Ammon's horn (tissue), 1 donor: ENCODE measurements at regions not wholly inside any gene's neighbourhood (a gene's known extent, or its start where the extent isn't known, plus 50 kb on each side); places are given as distances from the start of the nearest gene placed in this dataset.

Source experiments
- DNase-seq: peaks from one replicate; pipeline ENCODE4 v3.0.0-alpha.2; 2016; ENCODE audit warnings: low spot score

GRCh38 chr5:119789406-119790117 is 160.2 kb downstream of the FAM170A start:
- no peak for DNase-seq

- no peak for DNase-seq
Measured at GRCh38 chr5:119792161-119792799, 162.9 kb downstream of the FAM170A start.

GRCh38 chr5:119795768-119796167 is 166.4 kb downstream of the FAM170A start:
- no peak for DNase-seq

GRCh38 chr5:119801570-119801969 is 172.2 kb downstream of the FAM170A start:
- no peak for DNase-seq

- DNase-seq, result no peak
Measured at GRCh38 chr5:119808024-119808423, 178.7 kb downstream of the FAM170A start.

GRCh38 chr5:119808474-119808873 is 179.1 kb downstream of the FAM170A start:
- DNase-seq, result no peak

GRCh38 chr5:119810217-119810616 is 180.9 kb downstream of the FAM170A start:
- no peak for DNase-seq

- DNase-seq, result no peak
Measured at GRCh38 chr5:119811458-119811857, 182.1 kb downstream of the FAM170A start.

GRCh38 chr5:119814655-119815054 is 185.3 kb downstream of the FAM170A start:
- DNase-seq, result no peak

GRCh38 chr5:119816055-119816454 is 186.7 kb downstream of the FAM170A start:
- DNase-seq, result no peak

- no peak for DNase-seq
Measured at GRCh38 chr5:119820016-119820415, 190.7 kb downstream of the FAM170A start.

GRCh38 chr5:119820608-119821007 is 191.2 kb downstream of the FAM170A start:
- no peak for DNase-seq

GRCh38 chr5:119828541-119828940 is 199.2 kb downstream of the FAM170A start:
- DNase-seq, result no peak

- no peak for DNase-seq
Measured at GRCh38 chr5:119829341-119829740, 200.0 kb downstream of the FAM170A start.

- no peak for DNase-seq
Measured at GRCh38 chr5:119833176-119833575, 203.8 kb downstream of the FAM170A start.

- DNase-seq, result no peak
Measured at GRCh38 chr5:119840175-119840574, 210.8 kb downstream of the FAM170A start.

GRCh38 chr5:119852140-119852539 is 222.8 kb downstream of the FAM170A start:
- no peak for DNase-seq

GRCh38 chr5:119860463-119860862 is 231.1 kb downstream of the FAM170A start:
- DNase-seq, result no peak

- no peak for DNase-seq
Measured at GRCh38 chr5:119862619-119863018, 233.3 kb downstream of the FAM170A start.

GRCh38 chr5:119864286-119864685 is 234.9 kb downstream of the FAM170A start:
- no peak for DNase-seq

GRCh38 chr5:119873611-119874010 is 244.3 kb downstream of the FAM170A start:
- no peak for DNase-seq

- no peak for DNase-seq
Measured at GRCh38 chr5:119876522-119876921, 247.2 kb downstream of the FAM170A start.

GRCh38 chr5:119878712-119879111 is 249.4 kb downstream of the FAM170A start:
- DNase-seq, result no peak

- DNase-seq, result no peak
Measured at GRCh38 chr5:119879446-119879845, 250.1 kb downstream of the FAM170A start.
